Activated naive CD8-positive, alpha-beta T cell (primary cell): ENCODE measurements at regions not wholly inside any gene's neighbourhood (a gene's known extent, or its start where the extent isn't known, plus 50 kb on each side); places are given as distances from the start of the nearest gene placed in this dataset.
"Not testable (repeated sequence)": the region's sequence is repeated elsewhere in the genome, so short reads cannot be mapped to it uniquely, and the experiment has no call there.

Source experiments
- H3K27ac Mint-ChIP-seq: one replicate; pipeline ENCODE4 v1.8.0; 2021; ENCODE audit warnings: mixed read lengths
- H3K27me3 Mint-ChIP-seq: one replicate; pipeline ENCODE4 v1.8.0; 2021; ENCODE audit warnings: mixed read lengths
- H3K36me3 Mint-ChIP-seq: one replicate; pipeline ENCODE4 v1.8.0; 2021; ENCODE audit warnings: mixed read lengths
- H3K4me1 Mint-ChIP-seq: one replicate; pipeline ENCODE4 v1.8.0; 2021; ENCODE audit warnings: low read depth, mixed read lengths
- H3K4me3 Mint-ChIP-seq: one replicate; pipeline ENCODE4 v1.8.0; 2021; ENCODE audit warnings: mild to moderate bottlenecking, mixed read lengths
- H3K9me3 Mint-ChIP-seq: one replicate; pipeline ENCODE4 v1.8.0; 2021; ENCODE audit warnings: low read depth, mixed read lengths

DNA sequence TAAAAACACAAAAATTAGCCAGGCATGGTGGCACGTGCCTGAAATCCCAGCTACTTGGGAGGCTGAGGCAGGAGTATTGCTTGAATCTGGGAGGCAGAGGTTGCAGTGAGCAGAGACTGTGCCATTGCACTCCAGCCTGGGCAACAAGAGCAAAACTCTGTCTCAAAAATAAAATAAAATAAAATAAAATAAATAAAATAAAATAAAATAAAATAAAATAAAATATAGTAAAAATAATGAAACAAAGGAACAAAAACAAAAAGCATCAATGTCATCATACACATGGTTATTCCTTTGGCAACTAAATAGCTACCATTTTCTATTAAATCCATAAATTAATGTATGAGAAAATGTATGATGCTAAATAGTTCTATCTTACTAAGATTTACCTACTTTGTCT is 1123.9 kb downstream of the MRPL39 start:
- H3K4me3 Mint-ChIP-seq, H3K27me3 Mint-ChIP-seq, H3K36me3 Mint-ChIP-seq, H3K27ac Mint-ChIP-seq, H3K9me3 Mint-ChIP-seq, H3K4me1 Mint-ChIP-seq: not testable (repeated sequence)

- H3K27me3 Mint-ChIP-seq, result no peaks in the 10 kb centered on the region
- H3K4me3 Mint-ChIP-seq, result no peak overlapping the region
- no peaks in the 10 kb centered on the region for H3K9me3 Mint-ChIP-seq
- no peaks in the 10 kb centered on the region for H3K4me1 Mint-ChIP-seq
- no peak overlapping the region for H3K27ac Mint-ChIP-seq
- H3K36me3 Mint-ChIP-seq, result no peaks in the 10 kb centered on the region
Measured at GRCh38 chr21:24470852-24471251, 1136.4 kb downstream of the MRPL39 start.

- H3K9me3 Mint-ChIP-seq, result no peaks in the 10 kb centered on the region
- H3K27ac Mint-ChIP-seq, result no peak overlapping the region
- no peaks in the 10 kb centered on the region for H3K36me3 Mint-ChIP-seq
- no peaks in the 10 kb centered on the region for H3K27me3 Mint-ChIP-seq
- H3K4me1 Mint-ChIP-seq, result no peaks in the 10 kb centered on the region
- no peak overlapping the region for H3K4me3 Mint-ChIP-seq
Measured at GRCh38 chr21:24456358-24456757, 1150.9 kb downstream of the MRPL39 start.

GRCh38 chr21:24450119-24450518 is 1157.2 kb downstream of the MRPL39 start:
- Mint-ChIP-seq H3K36me3 (peaks cover 11% of the 10 kb centered on the region), H3K4me3 (no peak overlapping the region), H3K4me1 (no peaks in the 10 kb centered on the region), H3K9me3 (no peaks in the 10 kb centered on the region), H3K27me3 (no peaks in the 10 kb centered on the region), H3K27ac (no peak overlapping the region)

- H3K27ac Mint-ChIP-seq, result no peak overlapping the region
- no peaks in the 10 kb centered on the region for H3K4me1 Mint-ChIP-seq
- no peaks in the 10 kb centered on the region for H3K27me3 Mint-ChIP-seq
- peaks cover 28% of the 10 kb centered on the region for H3K36me3 Mint-ChIP-seq
- peaks cover 7% of the 10 kb centered on the region for H3K9me3 Mint-ChIP-seq
- no peak overlapping the region for H3K4me3 Mint-ChIP-seq
Measured at GRCh38 chr21:24445517-24445916, 1161.8 kb downstream of the MRPL39 start.

DNA sequence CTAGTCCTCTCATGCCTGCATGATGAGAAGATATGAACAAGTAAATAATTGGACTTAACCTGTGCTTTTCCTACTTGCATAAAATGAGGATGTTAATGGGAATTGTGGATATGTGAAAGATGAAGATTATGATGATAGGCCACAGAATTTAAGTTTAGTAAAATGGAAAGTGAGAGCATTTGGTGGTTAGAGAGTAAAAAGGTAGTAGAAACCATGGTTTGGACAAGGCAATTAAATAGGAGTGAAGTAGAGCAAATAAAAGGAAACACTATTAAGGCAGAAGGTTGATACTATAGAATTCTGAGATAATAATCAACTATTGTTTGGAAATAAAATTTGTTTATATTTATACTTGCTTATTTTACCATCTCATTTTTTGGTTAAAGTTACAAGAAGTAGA is 1162.5 kb downstream of the MRPL39 start:
- Mint-ChIP-seq H3K36me3 (peaks cover 27% of the 10 kb centered on the region), H3K27ac (no peak overlapping the region), H3K4me1 (no peaks in the 10 kb centered on the region), H3K27me3 (no peaks in the 10 kb centered on the region), H3K9me3 (peaks cover 7% of the 10 kb centered on the region), H3K4me3 (no peak overlapping the region)

DNA sequence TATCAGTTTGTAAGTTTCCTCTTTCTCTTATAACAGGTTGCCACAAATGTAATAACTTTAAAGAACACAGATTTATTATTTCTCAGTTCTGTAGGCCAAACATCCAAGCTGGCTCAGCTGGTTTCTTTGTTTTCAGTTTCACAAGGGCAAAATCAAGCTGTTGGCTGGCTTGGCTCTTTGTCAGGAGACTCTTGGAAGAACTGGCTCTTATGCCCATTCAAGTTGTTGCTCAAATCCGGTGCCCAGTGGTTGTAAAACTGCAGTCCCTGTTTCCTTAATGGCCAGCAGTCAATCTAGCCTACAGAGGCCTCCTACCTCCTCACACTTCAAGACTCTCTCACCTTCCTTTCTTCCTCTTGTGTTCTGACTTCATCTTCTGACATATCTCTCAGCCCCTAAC is 1171.0 kb downstream of the MRPL39 start:
- Mint-ChIP-seq H3K4me1 (peaks cover 5% of the 10 kb centered on the region), H3K4me3 (no peak overlapping the region), H3K27ac (no peak overlapping the region)

DNA sequence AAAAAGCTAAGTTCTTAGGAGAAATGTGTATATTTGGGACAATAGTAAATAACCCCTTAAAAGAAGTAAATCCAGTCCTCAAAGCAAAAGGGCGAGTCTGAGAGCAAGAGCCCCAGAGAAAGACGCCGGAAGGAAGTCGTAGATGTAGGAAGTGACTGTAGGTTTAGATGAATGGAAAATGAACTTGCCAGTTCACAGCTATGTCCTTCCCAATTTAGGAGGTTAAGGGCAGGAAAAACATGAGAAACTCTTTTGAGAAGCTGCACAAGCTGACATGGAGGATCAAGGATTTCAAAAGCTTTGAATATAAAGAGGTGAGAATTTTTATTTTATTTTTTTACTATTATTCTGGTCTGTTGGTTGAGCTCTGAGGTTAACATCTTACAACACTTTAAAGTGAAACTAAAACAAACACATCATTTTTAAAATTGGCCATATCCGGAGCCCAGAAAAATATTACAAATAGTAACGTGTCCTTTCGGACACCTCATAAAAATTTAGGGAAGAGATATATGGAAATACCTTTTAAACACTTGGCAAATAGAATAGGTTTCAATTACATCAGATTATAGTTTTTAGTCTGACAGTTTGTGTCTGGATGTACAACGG is 1178.6 kb downstream of the MRPL39 start:
- H3K4me3 Mint-ChIP-seq, result peak overlapping the region; percentile 93
- H3K27ac Mint-ChIP-seq, result peak overlapping the region; percentile 88
- peaks cover 24% of the 10 kb centered on the region for H3K4me1 Mint-ChIP-seq

More for the DNA sequence above, 1171.0 kb downstream of the MRPL39 start:
- Mint-ChIP-seq H3K9me3 (peaks cover 6% of the 10 kb centered on the region), H3K36me3 (peaks cover 28% of the 10 kb centered on the region), H3K27me3 (no peaks in the 10 kb centered on the region)

GRCh38 chr21:24424776-24425175 is 1182.5 kb downstream of the MRPL39 start:
- Mint-ChIP-seq H3K27ac (no peak overlapping the region), H3K4me3 (no peak overlapping the region), H3K9me3 (peaks cover 15% of the 10 kb centered on the region), H3K27me3 (peaks cover 2% of the 10 kb centered on the region), H3K4me1 (peaks cover 11% of the 10 kb centered on the region), H3K36me3 (no peaks in the 10 kb centered on the region)

More for the DNA sequence above, 1178.6 kb downstream of the MRPL39 start:
- H3K27me3 Mint-ChIP-seq, result no peaks in the 10 kb centered on the region
- no peaks in the 10 kb centered on the region for H3K36me3 Mint-ChIP-seq
- no peaks in the 10 kb centered on the region for H3K9me3 Mint-ChIP-seq

GRCh38 chr21:24423546-24423945 is 1183.7 kb downstream of the MRPL39 start:
- Mint-ChIP-seq H3K27ac (no peak overlapping the region), H3K4me1 (peaks cover 6% of the 10 kb centered on the region), H3K36me3 (no peaks in the 10 kb centered on the region), H3K27me3 (peaks cover 2% of the 10 kb centered on the region), H3K4me3 (no peak overlapping the region), H3K9me3 (peaks cover 17% of the 10 kb centered on the region)

GRCh38 chr21:24420689-24421088 is 1186.6 kb downstream of the MRPL39 start:
- Mint-ChIP-seq H3K36me3 (peaks cover 3% of the 10 kb centered on the region), H3K4me1 (no peaks in the 10 kb centered on the region), H3K27ac (no peak overlapping the region), H3K9me3 (peaks cover 20% of the 10 kb centered on the region), H3K4me3 (no peak overlapping the region), H3K27me3 (peaks cover 2% of the 10 kb centered on the region)

GRCh38 chr21:24419641-24420040 is 1187.6 kb downstream of the MRPL39 start:
- H3K9me3 Mint-ChIP-seq, result peaks cover 20% of the 10 kb centered on the region
- not testable (repeated sequence) for H3K4me3 Mint-ChIP-seq, H3K27ac Mint-ChIP-seq, H3K27me3 Mint-ChIP-seq, H3K36me3 Mint-ChIP-seq, H3K4me1 Mint-ChIP-seq

DNA sequence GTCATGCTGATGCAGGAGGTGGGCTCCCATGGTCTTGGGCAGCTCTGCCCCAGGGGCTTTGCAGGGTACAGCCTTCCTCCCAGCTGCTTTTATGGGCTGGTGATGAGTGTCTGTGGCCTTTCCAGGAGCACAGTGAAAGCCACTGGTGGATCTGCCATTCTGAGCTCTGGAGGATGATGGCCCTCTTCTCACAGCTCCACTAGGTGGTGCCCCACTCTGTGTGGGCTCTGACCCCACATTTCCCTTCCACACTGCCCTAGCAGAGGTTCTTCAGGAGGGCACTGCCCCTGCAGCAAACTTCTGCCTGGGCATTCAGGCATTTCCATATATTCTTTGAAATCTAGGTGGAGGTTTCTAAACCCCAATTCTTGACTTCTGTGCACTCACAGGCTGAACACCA is 1188.6 kb downstream of the MRPL39 start:
- Mint-ChIP-seq H3K4me3 (no peak overlapping the region), H3K36me3 (peaks cover 3% of the 10 kb centered on the region), H3K4me1 (no peaks in the 10 kb centered on the region), H3K27ac (no peak overlapping the region), H3K9me3 (peaks cover 20% of the 10 kb centered on the region), H3K27me3 (peaks cover 2% of the 10 kb centered on the region)

- Mint-ChIP-seq H3K27me3 (no peaks in the 10 kb centered on the region), H3K36me3 (no peaks in the 10 kb centered on the region), H3K9me3 (peaks cover 1% of the 10 kb centered on the region), H3K27ac (no peak overlapping the region), H3K4me1 (no peaks in the 10 kb centered on the region), H3K4me3 (no peak overlapping the region)
Measured at GRCh38 chr21:24411429-24411828, 1195.9 kb downstream of the MRPL39 start.

- Mint-ChIP-seq H3K9me3 (no peaks in the 10 kb centered on the region), H3K4me1 (no peaks in the 10 kb centered on the region), H3K27me3 (no peaks in the 10 kb centered on the region), H3K4me3 (no peak overlapping the region), H3K27ac (no peak overlapping the region), H3K36me3 (no peaks in the 10 kb centered on the region)
Measured at GRCh38 chr21:24403221-24403620, 1204.1 kb downstream of the MRPL39 start.

- H3K27ac Mint-ChIP-seq, result no peak overlapping the region
- no peaks in the 10 kb centered on the region for H3K9me3 Mint-ChIP-seq
- H3K4me3 Mint-ChIP-seq, result no peak overlapping the region
- H3K27me3 Mint-ChIP-seq, result peaks cover 2% of the 10 kb centered on the region
- H3K4me1 Mint-ChIP-seq, result no peaks in the 10 kb centered on the region
- H3K36me3 Mint-ChIP-seq, result no peaks in the 10 kb centered on the region
Measured at GRCh38 chr21:24395320-24395923, 1211.9 kb downstream of the MRPL39 start.
